PFSK-1 (cell line): ENCODE measurements at regions not wholly inside any gene's neighbourhood (a gene's known extent, or its start where the extent isn't known, plus 50 kb on each side); places are given as distances from the start of the nearest gene placed in this dataset.

ENCODE experiments used
- POLR2AphosphoS5 ChIP-seq: IDR thresholded peaks from 2 replicates; pipeline ENCODE4 v1.6.1; 2012; ENCODE audit warnings: low read depth, mild to moderate bottlenecking, control low read depth, low read length, moderate library complexity
- TAF1 ChIP-seq: IDR thresholded peaks from 2 replicates; pipeline ENCODE4 v1.6.1; 2012; ENCODE audit warnings: low read length, control low read depth, borderline replicate concordance; ENCODE audit not compliant: insufficient read depth
- TF ChIP-seq, protein P1 (sequence below), 2 experiments: IDR thresholded peaks; 2 replicates each; pipeline versions ENCODE4 v1.6.1 to v1.8.0; 2011 to 2012; ENCODE audit warnings: low read depth in 2 of 2, low read length in 2 of 2, control low read depth in 1 of 2, inconsistent platforms in 1 of 2, mild to moderate bottlenecking in 1 of 2, moderate library complexity in 1 of 2; ENCODE audit not compliant: insufficient read depth in 1 of 2

DNA sequence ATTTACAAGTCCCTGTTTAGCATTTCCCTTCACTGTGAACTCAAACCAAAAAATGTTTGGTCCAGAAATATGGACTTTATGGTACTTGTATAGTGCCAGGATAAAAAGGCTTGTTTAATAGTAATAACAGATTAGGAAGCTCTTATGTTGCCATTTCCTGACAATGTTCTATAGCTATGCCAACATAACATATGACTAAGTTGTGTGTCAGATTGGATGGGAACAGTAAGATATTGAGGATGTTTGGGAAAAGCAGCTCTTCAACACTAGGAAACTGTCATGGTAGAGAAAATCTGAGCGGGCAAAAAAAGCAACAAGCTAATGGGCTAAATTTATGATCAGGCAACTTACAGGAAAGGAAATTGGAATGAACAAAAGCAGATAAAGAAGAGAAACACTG, 287.1 kb upstream of the ADGRL4 start:
- TF ChIP-seq POLR2AphosphoS5 (no peak), TAF1 (no peak)
- TF ChIP-seq, protein P1, sequence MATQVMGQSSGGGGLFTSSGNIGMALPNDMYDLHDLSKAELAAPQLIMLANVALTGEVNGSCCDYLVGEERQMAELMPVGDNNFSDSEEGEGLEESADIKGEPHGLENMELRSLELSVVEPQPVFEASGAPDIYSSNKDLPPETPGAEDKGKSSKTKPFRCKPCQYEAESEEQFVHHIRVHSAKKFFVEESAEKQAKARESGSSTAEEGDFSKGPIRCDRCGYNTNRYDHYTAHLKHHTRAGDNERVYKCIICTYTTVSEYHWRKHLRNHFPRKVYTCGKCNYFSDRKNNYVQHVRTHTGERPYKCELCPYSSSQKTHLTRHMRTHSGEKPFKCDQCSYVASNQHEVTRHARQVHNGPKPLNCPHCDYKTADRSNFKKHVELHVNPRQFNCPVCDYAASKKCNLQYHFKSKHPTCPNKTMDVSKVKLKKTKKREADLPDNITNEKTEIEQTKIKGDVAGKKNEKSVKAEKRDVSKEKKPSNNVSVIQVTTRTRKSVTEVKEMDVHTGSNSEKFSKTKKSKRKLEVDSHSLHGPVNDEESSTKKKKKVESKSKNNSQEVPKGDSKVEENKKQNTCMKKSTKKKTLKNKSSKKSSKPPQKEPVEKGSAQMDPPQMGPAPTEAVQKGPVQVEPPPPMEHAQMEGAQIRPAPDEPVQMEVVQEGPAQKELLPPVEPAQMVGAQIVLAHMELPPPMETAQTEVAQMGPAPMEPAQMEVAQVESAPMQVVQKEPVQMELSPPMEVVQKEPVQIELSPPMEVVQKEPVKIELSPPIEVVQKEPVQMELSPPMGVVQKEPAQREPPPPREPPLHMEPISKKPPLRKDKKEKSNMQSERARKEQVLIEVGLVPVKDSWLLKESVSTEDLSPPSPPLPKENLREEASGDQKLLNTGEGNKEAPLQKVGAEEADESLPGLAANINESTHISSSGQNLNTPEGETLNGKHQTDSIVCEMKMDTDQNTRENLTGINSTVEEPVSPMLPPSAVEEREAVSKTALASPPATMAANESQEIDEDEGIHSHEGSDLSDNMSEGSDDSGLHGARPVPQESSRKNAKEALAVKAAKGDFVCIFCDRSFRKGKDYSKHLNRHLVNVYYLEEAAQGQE (IDR thresholded peaks at IDR 0.05; ENCODE audit: insufficient read depth in 1 of 2, low read depth in 2 of 2, low read length in 2 of 2), result no peak
